ENCODE measurements at regions not wholly inside any gene's neighbourhood (a gene's known extent, or its start where the extent isn't known, plus 50 kb on each side); places are given as distances from the start of the nearest gene placed in this dataset.

DNA sequence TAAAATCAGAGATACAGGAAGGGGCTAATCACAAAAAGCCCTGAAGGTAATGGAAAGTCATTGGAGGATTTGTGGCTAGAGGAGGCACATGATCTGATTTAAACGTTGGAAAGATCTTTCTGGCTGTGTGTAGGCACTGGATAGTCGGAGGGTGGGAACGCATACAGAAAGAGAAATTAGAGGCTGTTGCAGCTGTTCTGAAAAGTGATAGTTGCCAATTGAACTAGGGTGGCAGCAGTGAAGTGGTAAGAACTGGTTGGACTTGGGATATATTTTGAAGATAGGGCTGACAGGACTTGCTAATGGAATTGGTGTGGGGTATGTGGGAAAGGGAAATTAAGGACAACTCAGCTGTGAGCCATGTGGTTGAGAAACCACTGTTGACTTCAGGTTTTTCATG is 223.6 kb downstream of the OGFRL1 start:
- no peak overlapping the region for H3K4me3 ChIP-seq
- in situ Hi-C loops (cut with MboI): no loop called here
- H3K27me3 ChIP-seq (replicated peaks in 1 of 2; ENCODE audit: control insufficient read depth in 2 of 2, insufficient read depth in 2 of 2, low read length in 1 of 2): no peaks in the 10 kb centered on the region
- POLR2A ChIA-PET: no interaction called here
- no peak overlapping the region for H3K9ac ChIP-seq (ENCODE audit: control insufficient read depth, insufficient read depth, low read length)
- no peak overlapping the region for H2AFZ ChIP-seq (ENCODE audit: control insufficient read depth, low read depth, low read length)
- H3K4me2 ChIP-seq (ENCODE audit: control insufficient read depth, insufficient read depth): no peak overlapping the region
- no peaks in the 10 kb centered on the region for H3K9me3 ChIP-seq (replicated peaks; ENCODE audit: control insufficient read depth, insufficient read depth, low read length)
- DNase-seq (ENCODE audit: low read depth, low spot score) (no peak), FAIRE-seq (no peak), ATAC-seq (no peak)
- 0% methylated on average over 3 of the region's 3 CpGs for WGBS (ENCODE audit: insufficient coverage, insufficient replicate concordance, low lambda C conversion rate, missing lambda C conversion rate)
- SMC1A ChIA-PET (ENCODE audit: uncharacterized antibody, unreplicated experiment): interaction anchor here (1.9 kb wide), 1 partner anchor 128 kb away, joined by 5 read pairs; no protein-coding TSS in a partner anchor
- TF ChIP-seq SREBF2 (IDR thresholded peaks at IDR 0.05; ENCODE audit: low read length): no peak
- no peak for TF ChIP-seq HDAC2 (IDR thresholded peaks at IDR 0.05)
- no peak for TF ChIP-seq CBX5 (IDR thresholded peaks at IDR 0.05; ENCODE audit: low read depth)
- no peak for TF ChIP-seq EZH2 (IDR thresholded peaks at IDR 0.05; ENCODE audit: borderline replicate concordance, control insufficient read depth, low read depth, low read length)
- TF ChIP-seq ZNF384 (IDR thresholded peaks at IDR 0.05; ENCODE audit: borderline replicate concordance, low read depth, low read length): no peak
- no peak for TF ChIP-seq NR2C1 (IDR thresholded peaks at IDR 0.05)
- no peak for TF ChIP-seq RELA (IDR thresholded peaks at IDR 0.05; ENCODE audit: borderline replicate concordance, partially characterized antibody)
- TF ChIP-seq KAT2A (conservative IDR thresholded peaks at IDR 0.05; ENCODE audit: control insufficient read depth, low read depth, low read length): no peak
- no peak for TF ChIP-seq FOXM1 (IDR thresholded peaks at IDR 0.05; ENCODE audit: low read depth, low read length)
- CTCF ChIA-PET: interaction anchor here (1.6 to 2.1 kb wide), 2 partner anchors 21 to 127 kb away, joined by 6 to 8 read pairs; no protein-coding TSS in a partner anchor
- no peaks in the 10 kb centered on the region for H3K36me3 ChIP-seq (ENCODE audit: control insufficient read depth in 2 of 2, insufficient read depth in 2 of 2, low read length in 1 of 2)
- no peaks in the 10 kb centered on the region for H3K79me2 ChIP-seq (ENCODE audit: control insufficient read depth, insufficient read depth, low read length)
- no peaks in the 10 kb centered on the region for H3K4me1 ChIP-seq (ENCODE audit: control insufficient read depth, insufficient read depth, low read length)
- no peak overlapping the region for H3K27ac ChIP-seq (ENCODE audit: control insufficient read depth, insufficient read depth)
- RAD21 ChIA-PET (ENCODE audit: unreplicated experiment): no interaction called here
- BruUV-seq (replicated peaks): no TSS peak
- H4K20me1 ChIP-seq (ENCODE audit: control insufficient read depth, insufficient read depth): no peaks in the 10 kb centered on the region
- intact Hi-C loops (cut with micrococcal nuclease; ENCODE audit: unreplicated experiment): loop anchor here (10.0 kb wide), 1 partner anchor 327 kb away; no protein-coding TSS in a partner anchor

DNA sequence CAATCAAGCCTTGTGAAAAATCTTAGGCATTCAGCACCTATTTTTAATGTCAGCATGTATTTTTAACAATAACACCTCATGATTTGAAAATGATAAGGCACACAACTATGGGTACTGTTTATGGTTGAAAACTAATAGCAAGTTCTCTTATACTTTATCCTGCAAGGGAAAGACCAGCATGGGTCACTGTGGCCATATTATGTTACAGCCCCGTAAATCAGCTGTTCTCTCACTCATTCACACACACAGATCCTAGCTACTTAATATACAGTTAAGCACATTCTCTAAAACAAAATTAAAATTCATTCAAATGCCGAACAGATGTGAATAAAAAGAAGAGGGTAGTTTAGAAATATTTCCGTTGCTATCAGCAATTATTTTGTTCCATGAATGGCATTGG is 224.4 kb downstream of the OGFRL1 start:
- H3K4me1 ChIP-seq (ENCODE audit: control insufficient read depth, insufficient read depth, low read length): no peaks in the 10 kb centered on the region
- SMC1A ChIA-PET (ENCODE audit: uncharacterized antibody, unreplicated experiment): interaction anchor here (1.9 kb wide), 1 partner anchor 128 kb away, joined by 5 read pairs; no protein-coding TSS in a partner anchor
- ATAC-seq (no peak), FAIRE-seq (no peak), DNase-seq (ENCODE audit: low read depth, low spot score) (no peak)
- H3K9ac ChIP-seq (ENCODE audit: control insufficient read depth, insufficient read depth, low read length): no peak overlapping the region
- RAD21 ChIA-PET (ENCODE audit: unreplicated experiment): no interaction called here
- intact Hi-C loops (cut with micrococcal nuclease; ENCODE audit: unreplicated experiment) (loop anchor here (10.0 kb wide), 1 partner anchor 328 kb away; no protein-coding TSS in a partner anchor), in situ Hi-C loops (cut with MboI) (no loop called here)
- no peaks in the 10 kb centered on the region for H3K36me3 ChIP-seq (ENCODE audit: control insufficient read depth in 2 of 2, insufficient read depth in 2 of 2, low read length in 1 of 2)
- H2AFZ ChIP-seq (ENCODE audit: control insufficient read depth, low read depth, low read length): no peak overlapping the region
- no peaks in the 10 kb centered on the region for H3K9me3 ChIP-seq (replicated peaks; ENCODE audit: control insufficient read depth, insufficient read depth, low read length)
- H4K20me1 ChIP-seq (ENCODE audit: control insufficient read depth, insufficient read depth): no peaks in the 10 kb centered on the region
- no peak overlapping the region for H3K27ac ChIP-seq (ENCODE audit: control insufficient read depth, insufficient read depth)
- CTCF ChIA-PET: interaction anchor here (1.6 to 2.1 kb wide), 2 partner anchors 20 to 128 kb away, joined by 6 to 8 read pairs; no protein-coding TSS in a partner anchor
- H3K27me3 ChIP-seq (replicated peaks in 1 of 2; ENCODE audit: control insufficient read depth in 2 of 2, insufficient read depth in 2 of 2, low read length in 1 of 2): no peaks in the 10 kb centered on the region
- WGBS (ENCODE audit: insufficient coverage, insufficient replicate concordance, low lambda C conversion rate, missing lambda C conversion rate): 5% methylated on average over 3 of the region's 3 CpGs
- H3K79me2 ChIP-seq (ENCODE audit: control insufficient read depth, insufficient read depth, low read length): no peaks in the 10 kb centered on the region
- POLR2A ChIA-PET: no interaction called here
- H3K4me3 ChIP-seq: no peak overlapping the region
- no peak overlapping the region for H3K4me2 ChIP-seq (ENCODE audit: control insufficient read depth, insufficient read depth)
- BruUV-seq (replicated peaks): no TSS peak
- TF ChIP-seq, protein P1, sequence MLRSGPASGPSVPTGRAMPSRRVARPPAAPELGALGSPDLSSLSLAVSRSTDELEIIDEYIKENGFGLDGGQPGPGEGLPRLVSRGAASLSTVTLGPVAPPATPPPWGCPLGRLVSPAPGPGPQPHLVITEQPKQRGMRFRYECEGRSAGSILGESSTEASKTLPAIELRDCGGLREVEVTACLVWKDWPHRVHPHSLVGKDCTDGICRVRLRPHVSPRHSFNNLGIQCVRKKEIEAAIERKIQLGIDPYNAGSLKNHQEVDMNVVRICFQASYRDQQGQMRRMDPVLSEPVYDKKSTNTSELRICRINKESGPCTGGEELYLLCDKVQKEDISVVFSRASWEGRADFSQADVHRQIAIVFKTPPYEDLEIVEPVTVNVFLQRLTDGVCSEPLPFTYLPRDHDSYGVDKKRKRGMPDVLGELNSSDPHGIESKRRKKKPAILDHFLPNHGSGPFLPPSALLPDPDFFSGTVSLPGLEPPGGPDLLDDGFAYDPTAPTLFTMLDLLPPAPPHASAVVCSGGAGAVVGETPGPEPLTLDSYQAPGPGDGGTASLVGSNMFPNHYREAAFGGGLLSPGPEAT (IDR thresholded peaks at IDR 0.05; ENCODE audit: low read depth): no peak
- TF ChIP-seq BHLHE40 (IDR thresholded peaks at IDR 0.05; ENCODE audit: borderline replicate concordance in 1 of 2, low read depth in 2 of 2, low read length in 1 of 2): no peak
- TF ChIP-seq MTA3 (IDR thresholded peaks at IDR 0.05; ENCODE audit: borderline replicate concordance, low read length): no peak
- TF ChIP-seq ZBED1 (IDR thresholded peaks at IDR 0.05; ENCODE audit: borderline replicate concordance): no peak
- TF ChIP-seq, protein P2, sequence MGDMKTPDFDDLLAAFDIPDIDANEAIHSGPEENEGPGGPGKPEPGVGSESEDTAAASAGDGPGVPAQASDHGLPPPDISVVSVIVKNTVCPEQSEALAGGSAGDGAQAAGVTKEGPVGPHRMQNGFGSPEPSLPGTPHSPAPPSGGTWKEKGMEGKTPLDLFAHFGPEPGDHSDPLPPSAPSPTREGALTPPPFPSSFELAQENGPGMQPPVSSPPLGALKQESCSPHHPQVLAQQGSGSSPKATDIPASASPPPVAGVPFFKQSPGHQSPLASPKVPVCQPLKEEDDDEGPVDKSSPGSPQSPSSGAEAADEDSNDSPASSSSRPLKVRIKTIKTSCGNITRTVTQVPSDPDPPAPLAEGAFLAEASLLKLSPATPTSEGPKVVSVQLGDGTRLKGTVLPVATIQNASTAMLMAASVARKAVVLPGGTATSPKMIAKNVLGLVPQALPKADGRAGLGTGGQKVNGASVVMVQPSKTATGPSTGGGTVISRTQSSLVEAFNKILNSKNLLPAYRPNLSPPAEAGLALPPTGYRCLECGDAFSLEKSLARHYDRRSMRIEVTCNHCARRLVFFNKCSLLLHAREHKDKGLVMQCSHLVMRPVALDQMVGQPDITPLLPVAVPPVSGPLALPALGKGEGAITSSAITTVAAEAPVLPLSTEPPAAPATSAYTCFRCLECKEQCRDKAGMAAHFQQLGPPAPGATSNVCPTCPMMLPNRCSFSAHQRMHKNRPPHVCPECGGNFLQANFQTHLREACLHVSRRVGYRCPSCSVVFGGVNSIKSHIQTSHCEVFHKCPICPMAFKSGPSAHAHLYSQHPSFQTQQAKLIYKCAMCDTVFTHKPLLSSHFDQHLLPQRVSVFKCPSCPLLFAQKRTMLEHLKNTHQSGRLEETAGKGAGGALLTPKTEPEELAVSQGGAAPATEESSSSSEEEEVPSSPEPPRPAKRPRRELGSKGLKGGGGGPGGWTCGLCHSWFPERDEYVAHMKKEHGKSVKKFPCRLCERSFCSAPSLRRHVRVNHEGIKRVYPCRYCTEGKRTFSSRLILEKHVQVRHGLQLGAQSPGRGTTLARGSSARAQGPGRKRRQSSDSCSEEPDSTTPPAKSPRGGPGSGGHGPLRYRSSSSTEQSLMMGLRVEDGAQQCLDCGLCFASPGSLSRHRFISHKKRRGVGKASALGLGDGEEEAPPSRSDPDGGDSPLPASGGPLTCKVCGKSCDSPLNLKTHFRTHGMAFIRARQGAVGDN (IDR thresholded peaks at IDR 0.05): no peak
